SK-N-DZ (cell line): ENCODE measurements at regions not wholly inside any gene's neighbourhood (a gene's known extent, or its start where the extent isn't known, plus 50 kb on each side); places are given as distances from the start of the nearest gene placed in this dataset.
"Not testable (repeated sequence)": the region's sequence is repeated elsewhere in the genome, so short reads cannot be mapped to it uniquely, and the experiment has no call there.

ENCODE experiments used
- DNase-seq: peaks from one replicate; pipeline ENCODE4 v3.0.0-alpha.2; 2015; ENCODE audit warnings: low spot score

DNA sequence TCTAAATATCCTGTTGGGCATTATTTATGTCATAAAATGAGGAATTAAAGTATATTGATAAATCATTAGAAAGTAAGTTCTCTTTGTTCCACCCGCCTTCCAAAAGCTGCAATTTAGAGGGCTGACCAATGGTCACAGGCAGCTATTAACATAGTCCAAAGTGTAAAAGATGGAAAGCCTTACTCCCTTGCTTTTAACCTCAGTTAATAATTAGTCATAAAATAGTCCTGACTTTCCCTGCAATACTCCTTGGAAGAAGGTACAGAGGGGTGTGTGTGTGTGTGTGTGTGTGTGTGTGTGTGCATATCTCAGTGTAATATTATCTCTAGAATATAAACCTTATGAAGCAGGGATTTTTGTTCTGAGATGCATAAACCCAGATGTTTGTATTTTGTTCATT, 275.4 kb downstream of the FAT4 start:
- no peak for DNase-seq

- no peak for DNase-seq
These were observed 276.5 kb downstream of the FAT4 start for GRCh38 chr4:125591290-125591689.

- DNase-seq, result no peak
These were observed 279.4 kb downstream of the FAT4 start for GRCh38 chr4:125594056-125594602.

- not testable (repeated sequence) for DNase-seq
These were observed 291.2 kb downstream of the FAT4 start for GRCh38 chr4:125605926-125606325.

GRCh38 chr4:125620066-125620860, 305.5 kb downstream of the FAT4 start:
- DNase-seq, result no peak

- no peak for DNase-seq
These were observed 310.2 kb downstream of the FAT4 start for GRCh38 chr4:125624951-125625350.

- DNase-seq, result peak; percentile 6
These were observed 312.2 kb downstream of the FAT4 start for GRCh38 chr4:125626946-125627345.

GRCh38 chr4:125639182-125639621, 324.4 kb downstream of the FAT4 start:
- peak; percentile 9 for DNase-seq

DNA sequence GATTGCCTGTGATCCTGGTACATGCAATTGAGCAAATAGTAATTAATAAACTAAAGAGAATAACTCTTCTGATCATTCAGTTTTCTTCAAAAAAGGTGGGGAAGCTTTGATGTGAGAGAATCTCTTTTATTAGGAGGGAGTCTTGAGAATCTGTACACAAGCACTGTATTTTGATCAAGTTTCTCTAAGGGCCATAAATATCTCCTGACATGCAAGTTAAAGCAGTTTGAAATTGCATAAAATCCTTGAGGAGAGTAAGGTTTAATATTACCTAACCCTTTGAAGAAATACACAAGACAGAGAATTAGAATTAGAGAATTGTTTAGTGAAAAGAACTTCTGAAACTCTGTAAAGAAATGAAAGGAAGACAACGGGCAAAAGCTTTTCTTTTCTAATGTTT, 326.9 kb downstream of the FAT4 start:
- DNase-seq, result no peak

GRCh38 chr4:125642645-125643044, 327.9 kb downstream of the FAT4 start:
- DNase-seq, result no peak

- DNase-seq, result no peak
These were observed 334.7 kb downstream of the FAT4 start for GRCh38 chr4:125649452-125649851.

- no peak for DNase-seq
These were observed 335.8 kb downstream of the FAT4 start for GRCh38 chr4:125650557-125650956.

GRCh38 chr4:125651707-125652357, 337.1 kb downstream of the FAT4 start:
- DNase-seq, result not testable (repeated sequence)

DNA sequence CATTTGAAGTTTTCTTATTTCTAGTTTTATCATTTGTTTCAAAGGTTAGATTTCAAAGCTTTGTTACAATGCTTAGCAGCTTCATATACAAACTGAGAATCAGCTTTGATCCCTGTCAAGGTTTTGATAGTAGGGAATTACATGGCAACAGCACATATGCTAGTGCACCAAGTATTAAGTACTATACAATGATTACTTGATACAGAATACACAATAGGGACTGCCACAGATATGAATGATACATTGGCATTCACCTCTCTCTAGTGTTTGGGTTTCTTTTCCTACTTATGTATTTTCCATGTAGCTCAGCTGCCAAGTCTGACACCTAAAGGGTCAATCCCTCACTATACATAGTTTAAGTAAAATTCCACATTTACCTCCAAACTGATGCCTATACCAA, 344.0 kb downstream of the FAT4 start:
- DNase-seq, result no peak

DNA sequence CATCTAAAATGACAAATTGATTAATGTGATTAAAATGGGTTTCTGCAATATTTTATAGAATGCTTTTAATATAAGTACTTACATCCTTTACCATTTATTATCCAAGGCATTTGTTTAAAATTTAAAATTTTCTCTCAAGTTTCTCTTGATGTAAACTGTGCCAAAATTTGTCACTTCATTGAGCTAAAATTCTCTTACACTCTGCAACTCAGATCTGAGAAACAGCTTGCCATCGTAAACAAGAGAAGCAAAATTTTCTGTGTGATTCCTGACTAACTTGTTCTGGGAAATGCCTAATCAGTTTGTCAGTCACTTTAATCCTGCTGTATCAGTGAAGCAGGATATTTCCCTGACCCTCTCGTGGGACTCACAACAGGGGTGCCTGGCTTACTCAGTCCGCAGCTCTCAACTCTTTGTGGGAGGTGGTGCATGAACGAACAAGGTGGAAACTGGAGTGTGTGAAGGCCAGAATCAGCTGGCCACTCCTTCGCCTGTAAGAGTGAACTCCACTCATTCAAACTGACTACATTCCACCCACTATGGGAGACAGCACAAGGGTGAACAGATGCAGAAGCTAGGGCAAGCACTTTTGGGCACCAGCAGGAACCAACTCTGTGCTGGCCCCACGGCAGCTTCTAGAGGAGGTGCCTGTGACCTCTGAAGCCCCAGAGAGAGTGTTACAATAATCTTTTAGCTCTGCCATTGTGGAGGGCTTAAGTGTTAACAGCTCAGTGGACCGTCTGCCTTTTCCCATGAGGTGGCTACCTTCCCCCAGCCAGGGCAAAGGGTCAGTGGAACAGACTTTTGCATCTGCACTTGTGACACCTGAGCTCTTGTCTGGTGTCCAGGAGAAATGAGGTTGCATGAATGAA, 349.4 kb downstream of the FAT4 start:
- DNase-seq, result no peak

- DNase-seq, result no peak
These were observed 351.9 kb downstream of the FAT4 start for GRCh38 chr4:125666635-125667034.

DNA sequence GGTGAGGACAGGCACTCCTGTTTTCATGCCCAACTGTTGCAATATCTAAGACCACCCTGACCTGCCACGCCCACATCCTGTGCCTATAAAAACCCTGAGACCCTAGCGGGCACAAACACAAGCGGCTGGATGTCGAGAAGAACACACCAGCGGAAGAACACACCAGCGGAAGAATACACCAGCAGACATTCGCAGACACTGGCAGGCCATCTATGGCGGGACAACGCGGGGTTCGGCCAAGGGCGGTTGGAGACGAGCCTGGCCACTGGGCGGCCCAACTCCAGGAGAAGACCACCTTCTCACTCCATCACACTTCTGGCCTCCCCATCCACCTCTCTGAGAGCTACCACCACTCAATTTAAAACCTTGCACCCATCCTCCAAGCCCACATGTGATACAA, 361.4 kb downstream of the FAT4 start:
- no peak for DNase-seq

GRCh38 chr4:125676583-125676982, 361.8 kb downstream of the FAT4 start:
- DNase-seq, result no peak

- peak; percentile 2 for DNase-seq
These were observed 363.0 kb downstream of the FAT4 start for GRCh38 chr4:125677665-125678307.

DNA sequence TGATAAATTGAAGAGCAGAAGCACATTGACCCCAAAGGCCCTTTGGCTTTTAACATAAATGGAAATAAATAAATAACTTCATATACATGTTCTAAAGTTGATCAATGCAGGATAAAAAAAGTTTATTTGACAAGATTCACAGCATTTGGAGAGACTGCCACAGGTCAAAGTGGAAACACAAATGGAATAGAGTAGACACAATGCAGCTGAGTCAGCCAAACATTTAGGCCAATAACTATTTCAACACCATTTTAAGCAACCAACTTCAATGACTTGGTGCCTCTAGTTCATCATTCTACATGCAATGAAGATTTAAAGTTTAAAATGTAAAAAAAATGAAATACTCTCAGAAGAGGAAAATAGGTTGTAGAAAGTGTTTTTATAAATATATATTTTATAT, 365.2 kb downstream of the FAT4 start:
- no peak for DNase-seq

GRCh38 chr4:125681240-125681639, 366.5 kb downstream of the FAT4 start:
- DNase-seq, result no peak
